IMR-90 (cell line): ENCODE measurements at regions not wholly inside any gene's neighbourhood (a gene's known extent, or its start where the extent isn't known, plus 50 kb on each side); places are given as distances from the start of the nearest gene placed in this dataset.

Experiments
- FOS ChIP-seq: fragments of 150-350 bp; IDR thresholded peaks from 2 replicates; pipeline ENCODE4 v1.6.1; 2016; ENCODE audit warnings: low read depth, low read length
- MAFK ChIP-seq: IDR thresholded peaks from 2 replicates; pipeline ENCODE4 v1.6.1; 2012; ENCODE audit warnings: low read depth, low read length, improper control_type of control experiment
- MAZ ChIP-seq: IDR thresholded peaks from 2 replicates; pipeline ENCODE4 v1.6.1; 2012; ENCODE audit warnings: low read depth, mild to moderate bottlenecking, low read length, improper control_type of control experiment, moderate library complexity, borderline replicate concordance
- MXI1 ChIP-seq: IDR thresholded peaks from 2 replicates; pipeline ENCODE4 v1.6.1; 2012; ENCODE audit warnings: low read depth, mild to moderate bottlenecking, low read length, moderate library complexity, borderline replicate concordance
- NFE2L2 ChIP-seq: fragments of 150-350 bp; IDR thresholded peaks from 2 replicates; pipeline ENCODE4 v1.6.1; 2016; ENCODE audit warnings: low read depth, mild to moderate bottlenecking, low read length
- POLR2A ChIP-seq: IDR thresholded peaks from 2 replicates; pipeline ENCODE4 v1.6.1; 2012; ENCODE audit warnings: mild to moderate bottlenecking, low read depth, low read length
- RAD21 ChIP-seq: IDR thresholded peaks from 2 replicates; pipeline ENCODE4 v1.6.1; 2012; ENCODE audit warnings: low read length, improper control_type of control experiment
- RFX5 ChIP-seq: IDR thresholded peaks from 2 replicates; pipeline ENCODE4 v1.8.0; 2012; ENCODE audit warnings: low read depth, mild to moderate bottlenecking, low read length, moderate library complexity
- TF ChIP-seq, protein P1 (sequence below): conservative IDR thresholded peaks from 2 replicates; pipeline ENCODE4 v1.5.1; 2012; ENCODE audit warnings: mild to moderate bottlenecking, low read depth, low read length, improper control_type of control experiment
- TF ChIP-seq, protein P2 (sequence below): fragments of 150-350 bp; IDR thresholded peaks from 2 replicates; pipeline ENCODE4 v1.6.1; 2017; ENCODE audit warnings: mild to moderate bottlenecking, antibody characterized with exemption, low read length, low read depth

DNA sequence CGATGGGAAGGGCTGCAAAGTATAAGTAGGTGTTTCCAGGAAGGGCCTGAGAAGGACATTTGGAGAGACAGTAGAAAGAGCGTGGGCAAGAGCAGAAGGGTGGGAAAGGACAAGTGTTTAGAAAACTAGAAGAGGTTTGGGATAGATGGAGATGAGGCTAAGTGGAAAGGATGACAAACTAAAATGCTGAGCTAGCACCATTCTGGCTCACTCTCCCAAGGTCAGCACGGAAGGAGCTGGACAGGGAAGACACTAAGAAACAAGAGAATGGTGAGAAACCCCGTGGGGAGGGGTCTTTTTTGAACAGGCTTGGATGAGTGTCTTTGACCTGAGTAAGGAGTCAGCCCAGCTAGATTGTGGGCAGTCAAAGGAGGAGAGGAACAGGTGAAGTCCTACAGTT is 286.0 kb downstream of the CDK5RAP2 start:
- no peak for TF ChIP-seq POLR2A
- TF ChIP-seq RFX5: no peak
- TF ChIP-seq, protein P1, sequence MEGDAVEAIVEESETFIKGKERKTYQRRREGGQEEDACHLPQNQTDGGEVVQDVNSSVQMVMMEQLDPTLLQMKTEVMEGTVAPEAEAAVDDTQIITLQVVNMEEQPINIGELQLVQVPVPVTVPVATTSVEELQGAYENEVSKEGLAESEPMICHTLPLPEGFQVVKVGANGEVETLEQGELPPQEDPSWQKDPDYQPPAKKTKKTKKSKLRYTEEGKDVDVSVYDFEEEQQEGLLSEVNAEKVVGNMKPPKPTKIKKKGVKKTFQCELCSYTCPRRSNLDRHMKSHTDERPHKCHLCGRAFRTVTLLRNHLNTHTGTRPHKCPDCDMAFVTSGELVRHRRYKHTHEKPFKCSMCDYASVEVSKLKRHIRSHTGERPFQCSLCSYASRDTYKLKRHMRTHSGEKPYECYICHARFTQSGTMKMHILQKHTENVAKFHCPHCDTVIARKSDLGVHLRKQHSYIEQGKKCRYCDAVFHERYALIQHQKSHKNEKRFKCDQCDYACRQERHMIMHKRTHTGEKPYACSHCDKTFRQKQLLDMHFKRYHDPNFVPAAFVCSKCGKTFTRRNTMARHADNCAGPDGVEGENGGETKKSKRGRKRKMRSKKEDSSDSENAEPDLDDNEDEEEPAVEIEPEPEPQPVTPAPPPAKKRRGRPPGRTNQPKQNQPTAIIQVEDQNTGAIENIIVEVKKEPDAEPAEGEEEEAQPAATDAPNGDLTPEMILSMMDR: no peak
- TF ChIP-seq RAD21: no peak
- TF ChIP-seq NFE2L2: no peak
- no peak for TF ChIP-seq MXI1
- no peak for TF ChIP-seq MAZ
- TF ChIP-seq, protein P2, sequence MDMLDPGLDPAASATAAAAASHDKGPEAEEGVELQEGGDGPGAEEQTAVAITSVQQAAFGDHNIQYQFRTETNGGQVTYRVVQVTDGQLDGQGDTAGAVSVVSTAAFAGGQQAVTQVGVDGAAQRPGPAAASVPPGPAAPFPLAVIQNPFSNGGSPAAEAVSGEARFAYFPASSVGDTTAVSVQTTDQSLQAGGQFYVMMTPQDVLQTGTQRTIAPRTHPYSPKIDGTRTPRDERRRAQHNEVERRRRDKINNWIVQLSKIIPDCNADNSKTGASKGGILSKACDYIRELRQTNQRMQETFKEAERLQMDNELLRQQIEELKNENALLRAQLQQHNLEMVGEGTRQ: no peak
- no peak for TF ChIP-seq FOS
- no peak; the same call in 1 of the 2 replicates for TF ChIP-seq MAFK
